ENCODE measurements at regions not wholly inside any gene's neighbourhood (a gene's known extent, or its start where the extent isn't known, plus 50 kb on each side); places are given as distances from the start of the nearest gene placed in this dataset.

DNA sequence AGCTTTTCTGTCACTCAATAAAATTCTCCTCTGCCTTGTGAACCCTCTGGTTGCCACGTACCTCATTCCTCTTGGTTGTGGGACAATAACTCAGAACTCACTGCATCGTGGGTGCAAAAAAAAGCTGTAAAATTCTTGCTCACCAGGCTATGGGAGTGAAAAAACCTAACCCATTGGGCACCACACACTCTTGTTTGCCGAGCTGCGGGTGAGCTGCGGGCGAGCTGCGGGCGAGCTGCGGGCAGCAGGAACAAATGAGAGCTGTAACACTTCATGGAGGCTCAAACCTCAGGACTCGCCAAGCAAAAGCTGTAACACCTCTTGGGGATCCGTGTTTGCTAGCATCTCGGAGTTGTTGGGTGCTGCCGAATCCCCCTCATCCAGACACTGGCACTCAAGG, 641.3 kb upstream of the CHRM3 start:
- Histone ChIP-seq H3K9ac (ENCODE audit: low read depth, low read length, poor library complexity, severe bottlenecking) (no peak overlapping the region), H2AFZ (ENCODE audit: low read length) (no peak overlapping the region), H3K4me2 (ENCODE audit: low read depth, low read length, poor library complexity, severe bottlenecking) (no peak overlapping the region), H3K4me3 (ENCODE audit: low read length, poor library complexity, severe bottlenecking) (no peak overlapping the region), H4K20me1 (ENCODE audit: insufficient read depth, low read length, poor library complexity, severe bottlenecking) (no peaks in the 10 kb centered on the region), H3K9me3 (ENCODE audit: insufficient read depth, low read depth, low read length) (no peaks in the 10 kb centered on the region), H3K36me3 (ENCODE audit: insufficient read depth, low read length) (no peaks in the 10 kb centered on the region), H3K9me2 (replicated peaks; ENCODE audit: low read depth, low read length) (no peaks in the 10 kb centered on the region), H3F3A (ENCODE audit: low read depth) (no peaks in the 10 kb centered on the region), H3K79me2 (ENCODE audit: insufficient read depth, low read length) (no peaks in the 10 kb centered on the region), H3K4me1 (ENCODE audit: insufficient read depth, low read length, poor library complexity, severe bottlenecking) (no peaks in the 10 kb centered on the region), H3K27me3 (ENCODE audit: insufficient read depth, low read length, poor library complexity, severe bottlenecking) (no peaks in the 10 kb centered on the region)
- TF ChIP-seq, protein P1, sequence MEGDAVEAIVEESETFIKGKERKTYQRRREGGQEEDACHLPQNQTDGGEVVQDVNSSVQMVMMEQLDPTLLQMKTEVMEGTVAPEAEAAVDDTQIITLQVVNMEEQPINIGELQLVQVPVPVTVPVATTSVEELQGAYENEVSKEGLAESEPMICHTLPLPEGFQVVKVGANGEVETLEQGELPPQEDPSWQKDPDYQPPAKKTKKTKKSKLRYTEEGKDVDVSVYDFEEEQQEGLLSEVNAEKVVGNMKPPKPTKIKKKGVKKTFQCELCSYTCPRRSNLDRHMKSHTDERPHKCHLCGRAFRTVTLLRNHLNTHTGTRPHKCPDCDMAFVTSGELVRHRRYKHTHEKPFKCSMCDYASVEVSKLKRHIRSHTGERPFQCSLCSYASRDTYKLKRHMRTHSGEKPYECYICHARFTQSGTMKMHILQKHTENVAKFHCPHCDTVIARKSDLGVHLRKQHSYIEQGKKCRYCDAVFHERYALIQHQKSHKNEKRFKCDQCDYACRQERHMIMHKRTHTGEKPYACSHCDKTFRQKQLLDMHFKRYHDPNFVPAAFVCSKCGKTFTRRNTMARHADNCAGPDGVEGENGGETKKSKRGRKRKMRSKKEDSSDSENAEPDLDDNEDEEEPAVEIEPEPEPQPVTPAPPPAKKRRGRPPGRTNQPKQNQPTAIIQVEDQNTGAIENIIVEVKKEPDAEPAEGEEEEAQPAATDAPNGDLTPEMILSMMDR (conservative IDR thresholded peaks at IDR 0.05; ENCODE audit: low read length), result no peak
- no peak for TF ChIP-seq EZH2phosphoT487 (IDR thresholded peaks at IDR 0.05; ENCODE audit: borderline replicate concordance)

DNA sequence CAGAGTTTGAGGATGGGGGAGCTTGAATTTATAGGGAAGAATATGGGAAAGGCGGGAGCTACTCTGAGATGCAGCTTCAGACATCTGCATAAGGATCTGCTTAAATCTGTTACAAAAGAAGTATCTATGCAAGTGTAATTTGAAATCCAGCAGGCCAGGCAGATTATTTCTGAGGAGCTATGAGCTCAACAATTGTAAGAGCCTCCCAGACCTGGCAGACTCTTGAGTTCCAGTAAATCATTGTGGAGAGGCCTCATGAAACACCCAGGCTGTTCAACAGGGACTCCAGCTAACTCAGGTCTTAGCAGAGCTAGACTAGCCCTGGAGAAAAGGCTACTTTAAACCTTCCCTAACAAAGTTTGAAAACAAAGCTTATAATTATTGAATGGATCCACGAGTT, 647.5 kb upstream of the CHRM3 start:
- Histone ChIP-seq H4K20me1 (ENCODE audit: insufficient read depth, low read length, poor library complexity, severe bottlenecking) (no peaks in the 10 kb centered on the region), H3K4me3 (ENCODE audit: low read length, poor library complexity, severe bottlenecking) (no peak overlapping the region), H3F3A (ENCODE audit: low read depth) (no peaks in the 10 kb centered on the region), H3K79me2 (ENCODE audit: insufficient read depth, low read length) (no peaks in the 10 kb centered on the region), H3K9ac (ENCODE audit: low read depth, low read length, poor library complexity, severe bottlenecking) (no peak overlapping the region), H3K27me3 (ENCODE audit: insufficient read depth, low read length, poor library complexity, severe bottlenecking) (no peaks in the 10 kb centered on the region), H3K9me3 (ENCODE audit: insufficient read depth, low read depth, low read length) (no peaks in the 10 kb centered on the region), H3K9me2 (replicated peaks; ENCODE audit: low read depth, low read length) (no peaks in the 10 kb centered on the region), H2AFZ (ENCODE audit: low read length) (no peak overlapping the region), H3K36me3 (ENCODE audit: insufficient read depth, low read length) (no peaks in the 10 kb centered on the region), H3K4me2 (ENCODE audit: low read depth, low read length, poor library complexity, severe bottlenecking) (no peak overlapping the region), H3K4me1 (ENCODE audit: insufficient read depth, low read length, poor library complexity, severe bottlenecking) (no peaks in the 10 kb centered on the region)
- TF ChIP-seq, protein P1 (conservative IDR thresholded peaks at IDR 0.05; ENCODE audit: low read length), result no peak
- TF ChIP-seq EZH2phosphoT487 (IDR thresholded peaks at IDR 0.05; ENCODE audit: borderline replicate concordance), result no peak

DNA sequence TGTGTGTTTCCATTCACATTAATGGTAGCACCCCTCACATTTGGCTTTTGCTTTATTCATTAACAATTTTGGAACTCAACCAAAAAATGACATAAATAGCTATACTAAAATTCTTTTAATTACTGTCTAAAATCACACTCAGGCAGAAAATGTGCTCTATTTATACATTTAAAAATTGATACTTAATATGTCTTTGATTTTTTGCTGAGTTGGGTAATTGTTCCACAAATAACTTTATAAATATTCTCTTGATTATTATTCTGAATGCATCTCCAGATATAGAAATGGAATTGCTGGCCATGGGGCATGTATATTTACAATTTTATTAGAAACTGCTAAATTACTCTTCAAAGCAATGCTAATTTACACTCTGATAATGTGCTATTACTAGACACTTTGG, 658.7 kb upstream of the CHRM3 start:
- Histone ChIP-seq H3K4me2 (ENCODE audit: low read depth, low read length, poor library complexity, severe bottlenecking) (no peak overlapping the region), H3K9me2 (replicated peaks; ENCODE audit: low read depth, low read length) (no peaks in the 10 kb centered on the region), H3K27me3 (ENCODE audit: insufficient read depth, low read length, poor library complexity, severe bottlenecking) (no peaks in the 10 kb centered on the region), H3K9me3 (ENCODE audit: insufficient read depth, low read depth, low read length) (no peaks in the 10 kb centered on the region; the same call in 1 of the 2 replicates), H4K20me1 (ENCODE audit: insufficient read depth, low read length, poor library complexity, severe bottlenecking) (no peaks in the 10 kb centered on the region), H3K4me3 (ENCODE audit: low read length, poor library complexity, severe bottlenecking) (no peak overlapping the region), H3K79me2 (ENCODE audit: insufficient read depth, low read length) (no peaks in the 10 kb centered on the region), H2AFZ (ENCODE audit: low read length) (no peak overlapping the region), H3K9ac (ENCODE audit: low read depth, low read length, poor library complexity, severe bottlenecking) (no peak overlapping the region), H3K4me1 (ENCODE audit: insufficient read depth, low read length, poor library complexity, severe bottlenecking) (no peaks in the 10 kb centered on the region), H3K36me3 (ENCODE audit: insufficient read depth, low read length) (no peaks in the 10 kb centered on the region), H3F3A (ENCODE audit: low read depth) (no peaks in the 10 kb centered on the region)
- TF ChIP-seq EZH2phosphoT487 (IDR thresholded peaks at IDR 0.05; ENCODE audit: borderline replicate concordance), result no peak
- TF ChIP-seq, protein P1 (conservative IDR thresholded peaks at IDR 0.05; ENCODE audit: low read length), result no peak
